AG04449 (cell line): ENCODE measurements at regions not wholly inside any gene's neighbourhood (a gene's known extent, or its start where the extent isn't known, plus 50 kb on each side); places are given as distances from the start of the nearest gene placed in this dataset.

Source experiments
- CTCF ChIA-PET: fragments of 350-600 bp; formaldehyde crosslinking; extraction: SDS; loops from one replicate; lab custom pipeline; 2021; ENCODE audit warnings: antibody characterized with exemption; lab: Yijun Ruan, JAX
- POLR2A ChIA-PET: fragments of 400-600, 350-600 bp; formaldehyde crosslinking; extraction: SDS; loops from one replicate; lab custom pipeline; 2020; ENCODE audit warnings: antibody characterized with exemption, inconsistent platforms; lab: Yijun Ruan, JAX
- DNase-seq: peaks from one replicate; pipeline ENCODE4 v3.0.0-alpha.2; 2010; ENCODE audit warnings: low read depth, low spot score
- H3K4me3 ChIP-seq: 2 replicates; pipeline ENCODE4 v1.5.1; 2011; ENCODE audit warnings: low read depth, mild to moderate bottlenecking, control low read depth, low read length
- CTCF ChIP-seq: IDR thresholded peaks from one replicate; pipeline ENCODE4 v1.5.1; 2011; ENCODE audit warnings: mild to moderate bottlenecking, moderate library complexity, low read length, control low read depth, inconsistent platforms; ENCODE audit not compliant: insufficient read depth; ENCODE audit errors: missing control alignments

- POLR2A ChIA-PET = no interaction called here
- no peak for DNase-seq
- H3K4me3 ChIP-seq = no peak overlapping the region
- no peak for TF ChIP-seq CTCF
- CTCF ChIA-PET = no interaction called here
Measured at GRCh38 chr4:97367878-97368277, 775.4 kb downstream of the STPG2 start.

GRCh38 chr4:97370568-97370967, 772.7 kb downstream of the STPG2 start:
- no peak overlapping the region for H3K4me3 ChIP-seq
- no peak for DNase-seq
- ChIA-PET POLR2A (no interaction called here), CTCF (no interaction called here)
- TF ChIP-seq CTCF = no peak

GRCh38 chr4:97374526-97374925, 768.8 kb downstream of the STPG2 start:
- no peak overlapping the region for H3K4me3 ChIP-seq
- TF ChIP-seq CTCF = no peak
- ChIA-PET CTCF (no interaction called here), POLR2A (no interaction called here)
- no peak for DNase-seq

- POLR2A ChIA-PET = no interaction called here
- CTCF ChIA-PET = no interaction called here
- H3K4me3 ChIP-seq = no peak overlapping the region
- no peak for TF ChIP-seq CTCF
- DNase-seq = no peak
Measured at GRCh38 chr4:97386969-97387368, 756.3 kb downstream of the STPG2 start.

- ChIA-PET CTCF (no interaction called here), POLR2A (no interaction called here)
- no peak for TF ChIP-seq CTCF
- no peak for DNase-seq
- no peak overlapping the region for H3K4me3 ChIP-seq
Measured at GRCh38 chr4:97394653-97395052, 748.6 kb downstream of the STPG2 start.

GRCh38 chr4:97396097-97396496, 747.2 kb downstream of the STPG2 start:
- CTCF ChIA-PET = no interaction called here
- no peak for DNase-seq
- POLR2A ChIA-PET = no interaction called here
- no peak for TF ChIP-seq CTCF
- no peak overlapping the region for H3K4me3 ChIP-seq
